HEK293 (cell line): ENCODE measurements at regions not wholly inside any gene's neighbourhood (a gene's known extent, or its start where the extent isn't known, plus 50 kb on each side); places are given as distances from the start of the nearest gene placed in this dataset.
A peak's percentile ranks its signal among the peaks of the same experiment; 100 is the strongest.

Experiments
- CTCF ChIA-PET: fragments of 350-600 bp; formaldehyde crosslinking; extraction: SDS; loops from one replicate; lab custom pipeline; 2021; ENCODE audit warnings: antibody characterized with exemption; lab: Yijun Ruan, JAX
- POLR2A ChIA-PET: fragments of 300-600 bp; formaldehyde crosslinking; extraction: SDS; loops from one replicate; lab custom pipeline; 2020; ENCODE audit warnings: antibody characterized with exemption, inconsistent platforms; lab: Yijun Ruan, JAX
- H3K27ac ChIP-seq: fragments of 200-500 bp; sonication (Bioruptor generic); 2 replicates; pipeline ENCODE4 v1.5.1; 2014; ENCODE audit warnings: low read depth, low read length, control low read depth, inconsistent platforms; ENCODE audit errors: extremely low read depth
- H3K36me3 ChIP-seq, 2 experiments: fragments of 200-500 bp in 1 of 2; sonication (Bioruptor generic) in 1 of 2; 1 replicate in 1 of 2; 2 replicates in 1 of 2; pipeline ENCODE4 v1.5.1; 2014 to 2017; ENCODE audit warnings: inconsistent platforms in 2 of 2, low read length in 2 of 2; ENCODE audit not compliant: control insufficient read depth in 2 of 2, insufficient read depth in 1 of 2
- H3K4me1 ChIP-seq: fragments of 200-500 bp; sonication (Bioruptor generic); 2 replicates; pipeline ENCODE4 v1.5.1; 2014; ENCODE audit warnings: mild to moderate bottlenecking, low read length, inconsistent platforms; ENCODE audit not compliant: control insufficient read depth, insufficient read depth
- H3K4me3 ChIP-seq: 2 replicates; pipeline ENCODE4 v1.5.1; 2011; ENCODE audit warnings: low read depth, mild to moderate bottlenecking, control low read depth, low read length, moderate library complexity
- H3K9me3 ChIP-seq: fragments of 200-500 bp; sonication (Bioruptor generic); 2 replicates; pipeline ENCODE4 v1.5.1; 2014; ENCODE audit warnings: low read depth, low read length, inconsistent platforms; ENCODE audit not compliant: control insufficient read depth, insufficient read depth
- KLF17 ChIP-seq: fragments of 450-650 bp; formaldehyde crosslinking; IDR thresholded peaks from 2 replicates; pipeline ENCODE4 v1.5.1; 2016; ENCODE audit warnings: missing biosample characterization, missing genetic modification characterization
- REPIN1 ChIP-seq: fragments of 450-650 bp; formaldehyde crosslinking; IDR thresholded peaks from 2 replicates; pipeline ENCODE4 v1.5.1; 2017; ENCODE audit warnings: missing biosample characterization, missing genetic modification characterization, low read depth
- SP7 ChIP-seq: fragments of 450-650 bp; formaldehyde crosslinking; IDR thresholded peaks from 2 replicates; pipeline ENCODE4 v1.5.1; 2016; ENCODE audit warnings: missing biosample characterization, missing genetic modification characterization
- ZNF202 ChIP-seq: fragments of 450-650 bp; formaldehyde crosslinking; IDR thresholded peaks from 2 replicates; pipeline ENCODE4 v1.5.1; 2016; ENCODE audit warnings: missing biosample characterization, missing genetic modification characterization, borderline replicate concordance
- ZNF221 ChIP-seq: fragments of 450-650 bp; formaldehyde crosslinking; IDR thresholded peaks from 2 replicates; pipeline ENCODE4 v1.5.1; 2017; ENCODE audit warnings: missing biosample characterization, missing genetic modification characterization, borderline replicate concordance
- ZNF324 ChIP-seq: fragments of 450-650 bp; formaldehyde crosslinking; IDR thresholded peaks from 2 replicates; pipeline ENCODE4 v1.5.1; 2016; ENCODE audit warnings: missing biosample characterization, missing genetic modification characterization
- ZNF366 ChIP-seq: fragments of 450-650 bp; formaldehyde crosslinking; conservative IDR thresholded peaks from 2 replicates; pipeline ENCODE4 v1.5.1; 2016; ENCODE audit warnings: missing biosample characterization, missing genetic modification characterization
- ZNF391 ChIP-seq: fragments of 450-650 bp; formaldehyde crosslinking; IDR thresholded peaks from 2 replicates; pipeline ENCODE4 v1.5.1; 2016; ENCODE audit warnings: low read depth, missing biosample characterization, missing genetic modification characterization, borderline replicate concordance
- ZNF423 ChIP-seq: fragments of 450-650 bp; formaldehyde crosslinking; IDR thresholded peaks from 2 replicates; pipeline ENCODE4 v1.5.1; 2016; ENCODE audit warnings: missing biosample characterization, missing genetic modification characterization
- ZNF48 ChIP-seq: fragments of 450-650 bp; formaldehyde crosslinking; IDR thresholded peaks from 2 replicates; pipeline ENCODE4 v1.5.1; 2016; ENCODE audit warnings: missing biosample characterization, missing genetic modification characterization
- ZNF529 ChIP-seq: fragments of 450-650 bp; formaldehyde crosslinking; IDR thresholded peaks from 2 replicates; pipeline ENCODE4 v1.5.1; 2017; ENCODE audit warnings: missing genetic modification characterization, missing biosample characterization; ENCODE audit not compliant: insufficient replicate concordance
- ZNF677 ChIP-seq: fragments of 450-650 bp; IDR thresholded peaks from 2 replicates; pipeline ENCODE4 v1.5.0; 2018; ENCODE audit warnings: missing biosample characterization, mild to moderate bottlenecking, missing genetic modification characterization, moderate library complexity
- ZNF777 ChIP-seq: fragments of 450-650 bp; formaldehyde crosslinking; IDR thresholded peaks from 2 replicates; pipeline ENCODE4 v1.5.1; 2017; ENCODE audit warnings: missing biosample characterization, missing genetic modification characterization, borderline replicate concordance
- TF ChIP-seq, protein P1 (sequence below): fragments of 450-650 bp; formaldehyde crosslinking; IDR thresholded peaks from 2 replicates; pipeline ENCODE4 v1.5.1; 2016; ENCODE audit warnings: missing biosample characterization, missing genetic modification characterization
- TF ChIP-seq, protein P2 (sequence below): fragments of 450-650 bp; formaldehyde crosslinking; IDR thresholded peaks from 2 replicates; pipeline ENCODE4 v1.5.1; 2016; ENCODE audit warnings: missing biosample characterization, missing genetic modification characterization, low read depth
- TF ChIP-seq, protein P3 (sequence below): fragments of 450-650 bp; formaldehyde crosslinking; IDR thresholded peaks from 2 replicates; pipeline ENCODE4 v1.5.1; 2016; ENCODE audit warnings: missing biosample characterization, missing genetic modification characterization

- H3K4me1 ChIP-seq: no peaks in the 10 kb centered on the region
- TF ChIP-seq, protein P1, sequence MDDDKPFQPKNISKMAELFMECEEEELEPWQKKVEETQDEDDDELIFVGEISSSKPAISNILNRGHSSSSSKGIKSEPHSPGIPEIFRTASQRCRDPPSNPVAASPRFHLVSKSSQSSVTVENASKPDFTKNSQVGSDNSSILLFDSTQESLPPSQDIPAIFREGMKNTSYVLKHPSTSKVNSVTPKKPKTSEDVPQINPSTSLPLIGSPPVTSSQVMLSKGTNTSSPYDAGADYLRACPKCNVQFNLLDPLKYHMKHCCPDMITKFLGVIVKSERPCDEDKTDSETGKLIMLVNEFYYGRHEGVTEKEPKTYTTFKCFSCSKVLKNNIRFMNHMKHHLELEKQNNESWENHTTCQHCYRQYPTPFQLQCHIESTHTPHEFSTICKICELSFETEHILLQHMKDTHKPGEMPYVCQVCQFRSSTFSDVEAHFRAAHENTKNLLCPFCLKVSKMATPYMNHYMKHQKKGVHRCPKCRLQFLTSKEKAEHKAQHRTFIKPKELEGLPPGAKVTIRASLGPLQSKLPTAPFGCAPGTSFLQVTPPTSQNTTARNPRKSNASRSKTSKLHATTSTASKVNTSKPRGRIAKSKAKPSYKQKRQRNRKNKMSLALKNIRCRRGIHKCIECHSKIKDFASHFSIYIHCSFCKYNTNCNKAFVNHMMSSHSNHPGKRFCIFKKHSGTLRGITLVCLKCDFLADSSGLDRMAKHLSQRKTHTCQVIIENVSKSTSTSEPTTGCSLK (tag by site-specific recombination): no peak
- TF ChIP-seq ZNF677: no peak
- TF ChIP-seq, protein P2, sequence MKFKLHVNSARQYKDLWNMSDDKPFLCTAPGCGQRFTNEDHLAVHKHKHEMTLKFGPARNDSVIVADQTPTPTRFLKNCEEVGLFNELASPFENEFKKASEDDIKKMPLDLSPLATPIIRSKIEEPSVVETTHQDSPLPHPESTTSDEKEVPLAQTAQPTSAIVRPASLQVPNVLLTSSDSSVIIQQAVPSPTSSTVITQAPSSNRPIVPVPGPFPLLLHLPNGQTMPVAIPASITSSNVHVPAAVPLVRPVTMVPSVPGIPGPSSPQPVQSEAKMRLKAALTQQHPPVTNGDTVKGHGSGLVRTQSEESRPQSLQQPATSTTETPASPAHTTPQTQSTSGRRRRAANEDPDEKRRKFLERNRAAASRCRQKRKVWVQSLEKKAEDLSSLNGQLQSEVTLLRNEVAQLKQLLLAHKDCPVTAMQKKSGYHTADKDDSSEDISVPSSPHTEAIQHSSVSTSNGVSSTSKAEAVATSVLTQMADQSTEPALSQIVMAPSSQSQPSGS (tag by site-specific recombination): no peak
- no peak for TF ChIP-seq ZNF529 (tag by site-specific recombination)
- no peak overlapping the region for H3K27ac ChIP-seq
- POLR2A ChIA-PET: no interaction called here
- CTCF ChIA-PET: interaction anchor here (0.7 kb wide), 2 partner anchors 9 to 551 kb away, joined by 3 to 5 read pairs; no protein-coding TSS in a partner anchor
- no peaks in the 10 kb centered on the region for H3K9me3 ChIP-seq
- H3K4me3 ChIP-seq: no peak overlapping the region
- no peaks in the 10 kb centered on the region for H3K36me3 ChIP-seq
These were observed 606.3 kb upstream of the FZD8 start for GRCh38 chr10:36248304-36248981.

GRCh38 chr10:36247478-36247877 lies 605.4 kb upstream of the FZD8 start:
- no peak overlapping the region for H3K4me3 ChIP-seq
- CTCF ChIA-PET: interaction anchor here (0.7 kb wide), 2 partner anchors 552 to 596 kb away, joined by 3 read pairs; no protein-coding TSS in a partner anchor
- TF ChIP-seq ZNF366 (0 out of 2 replicates have a peak, but pooled peaks have one; percentile 33), KLF17 (tag by site-specific recombination) (no peak)
- H3K36me3 ChIP-seq: no peaks in the 10 kb centered on the region
- H3K27ac ChIP-seq: no peak overlapping the region
- POLR2A ChIA-PET: no interaction called here
- no peaks in the 10 kb centered on the region for H3K4me1 ChIP-seq
- H3K9me3 ChIP-seq: no peaks in the 10 kb centered on the region

DNA sequence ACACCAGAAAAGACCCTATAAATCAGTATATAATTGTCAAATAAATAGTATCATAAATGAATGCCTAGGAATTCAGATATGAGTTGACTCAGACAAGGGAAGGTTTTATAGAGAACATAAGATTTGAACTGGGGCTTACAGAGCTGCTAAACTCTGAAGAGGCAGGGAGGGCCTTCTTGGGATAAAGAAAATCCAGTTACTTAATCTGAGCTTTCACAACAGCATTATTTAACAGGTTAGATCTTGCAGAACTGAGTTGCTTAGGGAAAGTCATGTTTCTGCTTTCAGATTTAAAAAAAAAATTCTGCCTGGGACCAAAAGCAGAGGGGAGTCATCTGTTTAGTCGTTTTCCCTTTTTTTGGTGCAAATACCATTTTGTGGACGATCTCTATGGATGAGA lies 594.8 kb upstream of the FZD8 start:
- Histone ChIP-seq H3K4me3 (no peak overlapping the region), H3K9me3 (no peaks in the 10 kb centered on the region; the same call in 1 of the 2 replicates), H3K4me1 (no peaks in the 10 kb centered on the region), H3K27ac (no peak overlapping the region), H3K36me3 (no peaks in the 10 kb centered on the region)
- POLR2A ChIA-PET: no interaction called here
- CTCF ChIA-PET: no interaction called here
- no peak for TF ChIP-seq REPIN1
- TF ChIP-seq ZNF202 (tag by site-specific recombination): no peak
- no peak for TF ChIP-seq ZNF423 (tag by site-specific recombination)
- TF ChIP-seq ZNF777 (tag by site-specific recombination): no peak
- TF ChIP-seq, protein P3, sequence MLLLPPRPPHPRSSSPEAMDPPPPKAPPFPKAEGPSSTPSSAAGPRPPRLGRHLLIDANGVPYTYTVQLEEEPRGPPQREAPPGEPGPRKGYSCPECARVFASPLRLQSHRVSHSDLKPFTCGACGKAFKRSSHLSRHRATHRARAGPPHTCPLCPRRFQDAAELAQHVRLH: no peak
- TF ChIP-seq ZNF48: no peak
- TF ChIP-seq ZNF324: no peak
- no peak for TF ChIP-seq SP7 (tag by site-specific recombination)
- TF ChIP-seq ZNF221: no peak
- TF ChIP-seq ZNF391 (tag by site-specific recombination): no peak
